ENCODE measurements at regions not wholly inside any gene's neighbourhood (a gene's known extent, or its start where the extent isn't known, plus 50 kb on each side); places are given as distances from the start of the nearest gene placed in this dataset.

GRCh38 chr11:111189466-111189865 is 56.1 kb upstream of the POU2AF2 start:
- Mint-ChIP-seq H3K27ac (no peak overlapping the region), H3K9me3 (peaks cover 11 to 19% of the 10 kb centered on the region in 2 experiments; a peak in 4 of 5 replicates), H3K4me1 (peaks cover 0 to 4% of the 10 kb centered on the region in 2 experiments; a peak in 2 of 4 replicates), H3K27me3 (ENCODE audit: low read depth) (no peaks in the 10 kb centered on the region; the same call in 1 of the 2 replicates), H3K36me3 (ENCODE audit: insufficient read depth in 1 of 3, low read depth in 3 of 3) (peaks cover 0 to 5% (median 0%) of the 10 kb centered on the region in 3 experiments; a peak in 3 of 7 replicates), H3K4me3 (no peak overlapping the region)
- Histone ChIP-seq H3K4me2 (ENCODE audit: insufficient read depth, insufficient read length, low read length) (no peak overlapping the region), H2BK12ac (ENCODE audit: insufficient read length, low read depth, low read length) (no peak overlapping the region), H3K9me3 (ENCODE audit: control insufficient read depth, low read depth, low read length) (no peaks in the 10 kb centered on the region), H2BK15ac (ENCODE audit: low read depth, low read length) (no peak overlapping the region), H3K14ac (ENCODE audit: insufficient read depth, low read length) (no peak overlapping the region), H3K56ac (ENCODE audit: insufficient read length, low read depth, low read length) (no peak overlapping the region), H4K20me1 (ENCODE audit: control insufficient read depth, insufficient read depth, insufficient read length) (no peaks in the 10 kb centered on the region), H3K4me1 (ENCODE audit: insufficient read depth, low read length) (no peaks in the 10 kb centered on the region), H3K79me2 (ENCODE audit: insufficient read depth, low read length) (no peaks in the 10 kb centered on the region), H3K18ac (ENCODE audit: insufficient read length, low read depth, low read length) (no peak overlapping the region), H3K4ac (ENCODE audit: low read depth, low read length) (no peak overlapping the region), H2AFZ (ENCODE audit: low read length) (no peak overlapping the region), H3K9ac (ENCODE audit: extremely low read depth, insufficient read length, low read length) (no peak overlapping the region), H3K23ac (ENCODE audit: insufficient read length, low read depth, low read length) (no peak overlapping the region), H3K27me3 (ENCODE audit: insufficient read depth, low read length) (no peaks in the 10 kb centered on the region), H3K27ac (ENCODE audit: insufficient read length, low read depth, low read length) (no peak overlapping the region), H2AK5ac (ENCODE audit: insufficient read length, low read length) (no peak overlapping the region), H2BK20ac (ENCODE audit: low read depth, low read length, poor library complexity, severe bottlenecking) (no peak overlapping the region), H2BK120ac (ENCODE audit: low read depth, low read length, poor library complexity, severe bottlenecking) (no peak overlapping the region), H4K91ac (ENCODE audit: insufficient read length, low read depth, low read length) (no peak overlapping the region), H4K5ac (ENCODE audit: insufficient read length, low read depth, low read length) (no peak overlapping the region), H3T11ph (ENCODE audit: low read length) (no peak overlapping the region), H2BK5ac (ENCODE audit: insufficient read length, low read length) (no peak overlapping the region), H4K8ac (replicated peaks; ENCODE audit: insufficient read length, low read depth, low read length) (no peak overlapping the region), H3K23me2 (ENCODE audit: insufficient read length, low read depth, low read length, poor library complexity, severe bottlenecking) (no peaks in the 10 kb centered on the region), H3K79me1 (ENCODE audit: insufficient read depth, low read depth, low read length, poor library complexity, severe bottlenecking) (no peaks in the 10 kb centered on the region)
- DNase-seq: no peak
- WGBS (ENCODE audit: extremely low coverage, insufficient read length, low lambda C conversion rate): no CpG with 5 or more reads among the region's 2 CpGs
- TF ChIP-seq, protein P1, sequence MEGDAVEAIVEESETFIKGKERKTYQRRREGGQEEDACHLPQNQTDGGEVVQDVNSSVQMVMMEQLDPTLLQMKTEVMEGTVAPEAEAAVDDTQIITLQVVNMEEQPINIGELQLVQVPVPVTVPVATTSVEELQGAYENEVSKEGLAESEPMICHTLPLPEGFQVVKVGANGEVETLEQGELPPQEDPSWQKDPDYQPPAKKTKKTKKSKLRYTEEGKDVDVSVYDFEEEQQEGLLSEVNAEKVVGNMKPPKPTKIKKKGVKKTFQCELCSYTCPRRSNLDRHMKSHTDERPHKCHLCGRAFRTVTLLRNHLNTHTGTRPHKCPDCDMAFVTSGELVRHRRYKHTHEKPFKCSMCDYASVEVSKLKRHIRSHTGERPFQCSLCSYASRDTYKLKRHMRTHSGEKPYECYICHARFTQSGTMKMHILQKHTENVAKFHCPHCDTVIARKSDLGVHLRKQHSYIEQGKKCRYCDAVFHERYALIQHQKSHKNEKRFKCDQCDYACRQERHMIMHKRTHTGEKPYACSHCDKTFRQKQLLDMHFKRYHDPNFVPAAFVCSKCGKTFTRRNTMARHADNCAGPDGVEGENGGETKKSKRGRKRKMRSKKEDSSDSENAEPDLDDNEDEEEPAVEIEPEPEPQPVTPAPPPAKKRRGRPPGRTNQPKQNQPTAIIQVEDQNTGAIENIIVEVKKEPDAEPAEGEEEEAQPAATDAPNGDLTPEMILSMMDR (conservative IDR thresholded peaks at IDR 0.05): no peak; the same call in 1 of the 3 replicates
